SH-SY5Y (cell line): ENCODE measurements at regions not wholly inside any gene's neighbourhood (a gene's known extent, or its start where the extent isn't known, plus 50 kb on each side); places are given as distances from the start of the nearest gene placed in this dataset.

Source experiments
- GATA2 ChIP-seq: IDR thresholded peaks from 2 replicates; pipeline ENCODE4 v1.6.1; 2011; ENCODE audit warnings: mild to moderate bottlenecking, low read depth, low read length
- GATA3 ChIP-seq: IDR thresholded peaks from 2 replicates; pipeline ENCODE4 v1.6.1; 2011; ENCODE audit warnings: low read depth, mild to moderate bottlenecking, low read length, moderate library complexity

DNA sequence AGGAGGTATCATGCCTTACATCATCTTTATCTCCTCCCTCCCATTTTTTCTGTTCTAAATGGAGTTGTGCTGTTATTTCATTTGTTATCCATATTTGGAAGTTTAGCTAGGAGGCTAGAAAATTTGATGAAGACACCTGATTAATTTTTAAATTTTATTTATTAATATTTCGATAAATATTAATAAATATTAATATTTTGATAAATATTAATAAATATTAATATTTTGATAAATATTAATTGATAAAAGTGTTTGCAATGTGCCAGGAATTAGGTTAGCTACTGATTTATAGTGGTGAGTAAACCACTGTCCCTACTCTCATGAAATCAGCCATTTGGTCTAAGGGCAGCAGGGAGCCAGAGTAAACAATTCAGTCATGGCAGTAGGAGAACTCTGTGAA, 161.4 kb downstream of the GNAT3 start:
- TF ChIP-seq GATA2 (no peak), GATA3 (no peak)
